ENCODE measurements at regions not wholly inside any gene's neighbourhood (a gene's known extent, or its start where the extent isn't known, plus 50 kb on each side); places are given as distances from the start of the nearest gene placed in this dataset.

- H3K4me1 ChIP-seq = no peaks in the 10 kb centered on the region
- H3K4me3 ChIP-seq = no peak overlapping the region
- no peak for DNase-seq
- H3K36me3 ChIP-seq = no peaks in the 10 kb centered on the region
- H3K27me3 ChIP-seq = no peaks in the 10 kb centered on the region
- intact Hi-C loops (cut with DNase I; ENCODE audit: low total_unique reads) = no loop called here
- H3K9me3 ChIP-seq = no peaks in the 10 kb centered on the region
- no peak overlapping the region for H3K27ac ChIP-seq
- TF ChIP-seq CTCF (IDR thresholded peaks at IDR 0.05) = no peak
- TF ChIP-seq POLR2A (IDR thresholded peaks at IDR 0.05) = no peak
These were observed 50.7 kb upstream of the KLF7 start for GRCh38 chr2:207216457-207216856.

GRCh38 chr2:207217442-207217841 lies 51.7 kb upstream of the KLF7 start:
- no peak overlapping the region for H3K27ac ChIP-seq
- no peak for TF ChIP-seq POLR2A (IDR thresholded peaks at IDR 0.05)
- no peak for TF ChIP-seq CTCF (IDR thresholded peaks at IDR 0.05)
- H3K36me3 ChIP-seq = no peaks in the 10 kb centered on the region
- no peaks in the 10 kb centered on the region for H3K27me3 ChIP-seq
- H3K4me3 ChIP-seq = no peak overlapping the region
- H3K4me1 ChIP-seq = no peaks in the 10 kb centered on the region
- H3K9me3 ChIP-seq = no peaks in the 10 kb centered on the region
- intact Hi-C loops (cut with DNase I; ENCODE audit: low total_unique reads) = no loop called here
- no peak for DNase-seq

- Histone ChIP-seq H3K9me3 (no peaks in the 10 kb centered on the region), H3K36me3 (no peaks in the 10 kb centered on the region), H3K4me3 (no peak overlapping the region), H3K27me3 (no peaks in the 10 kb centered on the region), H3K27ac (no peak overlapping the region), H3K4me1 (no peaks in the 10 kb centered on the region)
- intact Hi-C loops (cut with DNase I; ENCODE audit: low total_unique reads) = no loop called here
- DNase-seq = no peak
- TF ChIP-seq POLR2A (IDR thresholded peaks at IDR 0.05) = no peak
- TF ChIP-seq CTCF (IDR thresholded peaks at IDR 0.05) = no peak
These were observed 53.4 kb upstream of the KLF7 start for GRCh38 chr2:207219081-207219630.

GRCh38 chr2:207219676-207220501 lies 54.1 kb upstream of the KLF7 start:
- Histone ChIP-seq H3K4me1 (no peaks in the 10 kb centered on the region), H3K27me3 (no peaks in the 10 kb centered on the region), H3K36me3 (no peaks in the 10 kb centered on the region), H3K27ac (no peak overlapping the region), H3K4me3 (no peak overlapping the region), H3K9me3 (no peaks in the 10 kb centered on the region)
- DNase-seq = no peak
- intact Hi-C loops (cut with DNase I; ENCODE audit: low total_unique reads) = no loop called here
- TF ChIP-seq POLR2A (IDR thresholded peaks at IDR 0.05) = no peak
- TF ChIP-seq CTCF (IDR thresholded peaks at IDR 0.05) = no peak

GRCh38 chr2:207221731-207222130 lies 56.0 kb upstream of the KLF7 start:
- no peak for DNase-seq
- no peak overlapping the region for H3K27ac ChIP-seq
- TF ChIP-seq POLR2A (IDR thresholded peaks at IDR 0.05) = no peak
- no peak for TF ChIP-seq CTCF (IDR thresholded peaks at IDR 0.05)
- H3K4me1 ChIP-seq = no peaks in the 10 kb centered on the region
- intact Hi-C loops (cut with DNase I; ENCODE audit: low total_unique reads) = no loop called here
- no peaks in the 10 kb centered on the region for H3K9me3 ChIP-seq
- H3K4me3 ChIP-seq = no peak overlapping the region
- H3K27me3 ChIP-seq = no peaks in the 10 kb centered on the region
- no peaks in the 10 kb centered on the region for H3K36me3 ChIP-seq

Data from uterus (tissue), 3 donors.